Activated naive CD8-positive, alpha-beta T cell treated with anti-CD3 and anti-CD28 coated beads, Interleukin-2, amount 10 ng/mL, durations not matched to agents 7 days and 5 days (primary cell): ENCODE measurements at regions not wholly inside any gene's neighbourhood (a gene's known extent, or its start where the extent isn't known, plus 50 kb on each side); places are given as distances from the start of the nearest gene placed in this dataset.

Experiments
- ATAC-seq: fragments of 150-1000 bp; cut with Tn5 transposase; one replicate; pipeline ENCODE4 v1.10.0; 2021; ENCODE audit warnings: low read depth, moderate library complexity
- POLR2A ChIA-PET: fragments of 350-600 bp; sonication (Branson Sonifier 250); formaldehyde crosslinking; loops from one replicate; lab custom pipeline; 2021; ENCODE audit warnings: antibody characterized with exemption; lab: Charles Lee
- DNase-seq: peaks from one replicate; pipeline ENCODE4 v3.0.0; 2021
- H3K27ac Mint-ChIP-seq: one replicate; pipeline ENCODE4 v1.8.0; 2022; ENCODE audit warnings: mild to moderate bottlenecking, mixed read lengths
- H3K27me3 Mint-ChIP-seq: one replicate; pipeline ENCODE4 v1.8.0; 2022; ENCODE audit warnings: mild to moderate bottlenecking, moderate library complexity, mixed read lengths
- H3K36me3 Mint-ChIP-seq: one replicate; pipeline ENCODE4 v1.8.0; 2021; ENCODE audit warnings: mild to moderate bottlenecking, mixed read lengths
- H3K4me1 Mint-ChIP-seq: one replicate; pipeline ENCODE4 v1.8.0; 2021; ENCODE audit warnings: mixed read lengths
- H3K4me3 Mint-ChIP-seq: one replicate; pipeline ENCODE4 v1.8.0; 2022; ENCODE audit warnings: mild to moderate bottlenecking, moderate library complexity, mixed read lengths
- H3K9me3 Mint-ChIP-seq: one replicate; pipeline ENCODE4 v1.8.0; 2021; ENCODE audit warnings: mixed read lengths

GRCh38 chr19:31969016-31969415 is 376.4 kb upstream of the ZNF507 start:
- Mint-ChIP-seq H3K27ac (no peak overlapping the region), H3K27me3 (no peaks in the 10 kb centered on the region), H3K36me3 (no peaks in the 10 kb centered on the region), H3K9me3 (no peaks in the 10 kb centered on the region), H3K4me1 (no peaks in the 10 kb centered on the region), H3K4me3 (no peak overlapping the region)
- no peak for DNase-seq
- POLR2A ChIA-PET = no interaction called here
- no peak for ATAC-seq

- no peak overlapping the region for H3K4me3 Mint-ChIP-seq
- DNase-seq (no peak), ATAC-seq (no peak)
- H3K4me1 Mint-ChIP-seq = no peaks in the 10 kb centered on the region
- no peaks in the 10 kb centered on the region for H3K9me3 Mint-ChIP-seq
- H3K27ac Mint-ChIP-seq = no peak overlapping the region
- no peaks in the 10 kb centered on the region for H3K27me3 Mint-ChIP-seq
- POLR2A ChIA-PET = no interaction called here
- no peaks in the 10 kb centered on the region for H3K36me3 Mint-ChIP-seq
Measured at GRCh38 chr19:31970027-31970461, 375.4 kb upstream of the ZNF507 start.

GRCh38 chr19:31974290-31974689 is 371.1 kb upstream of the ZNF507 start:
- Mint-ChIP-seq H3K4me1 (no peaks in the 10 kb centered on the region), H3K27ac (no peak overlapping the region), H3K4me3 (no peak overlapping the region), H3K36me3 (no peaks in the 10 kb centered on the region), H3K27me3 (no peaks in the 10 kb centered on the region), H3K9me3 (no peaks in the 10 kb centered on the region)
- no peak for ATAC-seq
- no peak for DNase-seq
- POLR2A ChIA-PET = no interaction called here

- Mint-ChIP-seq H3K27me3 (no peaks in the 10 kb centered on the region), H3K9me3 (no peaks in the 10 kb centered on the region), H3K27ac (no peak overlapping the region), H3K36me3 (no peaks in the 10 kb centered on the region), H3K4me3 (no peak overlapping the region), H3K4me1 (no peaks in the 10 kb centered on the region)
- ATAC-seq = no peak
- no peak for DNase-seq
- POLR2A ChIA-PET = no interaction called here
Measured at GRCh38 chr19:31974941-31975340, 370.5 kb upstream of the ZNF507 start.

GRCh38 chr19:31975461-31975860 is 369.9 kb upstream of the ZNF507 start:
- ATAC-seq = no peak
- no peaks in the 10 kb centered on the region for H3K36me3 Mint-ChIP-seq
- H3K4me1 Mint-ChIP-seq = no peaks in the 10 kb centered on the region
- H3K4me3 Mint-ChIP-seq = no peak overlapping the region
- no peak for DNase-seq
- no peak overlapping the region for H3K27ac Mint-ChIP-seq
- H3K9me3 Mint-ChIP-seq = no peaks in the 10 kb centered on the region
- H3K27me3 Mint-ChIP-seq = no peaks in the 10 kb centered on the region
- POLR2A ChIA-PET = no interaction called here

- Mint-ChIP-seq H3K27me3 (no peaks in the 10 kb centered on the region), H3K9me3 (no peaks in the 10 kb centered on the region), H3K4me1 (no peaks in the 10 kb centered on the region), H3K4me3 (no peak overlapping the region), H3K27ac (no peak overlapping the region), H3K36me3 (no peaks in the 10 kb centered on the region)
- ATAC-seq (no peak), DNase-seq (no peak)
- POLR2A ChIA-PET = no interaction called here
Measured at GRCh38 chr19:31976775-31977536, 368.5 kb upstream of the ZNF507 start.

- POLR2A ChIA-PET = no interaction called here
- ATAC-seq (no peak), DNase-seq (no peak)
- H3K9me3 Mint-ChIP-seq = no peaks in the 10 kb centered on the region
- no peak overlapping the region for H3K27ac Mint-ChIP-seq
- H3K4me1 Mint-ChIP-seq = no peaks in the 10 kb centered on the region
- no peaks in the 10 kb centered on the region for H3K36me3 Mint-ChIP-seq
- no peak overlapping the region for H3K4me3 Mint-ChIP-seq
- no peaks in the 10 kb centered on the region for H3K27me3 Mint-ChIP-seq
Measured at GRCh38 chr19:31979362-31979761, 366.0 kb upstream of the ZNF507 start.

- POLR2A ChIA-PET = no interaction called here
- Mint-ChIP-seq H3K27ac (no peak overlapping the region), H3K36me3 (no peaks in the 10 kb centered on the region), H3K9me3 (peaks cover 1% of the 10 kb centered on the region), H3K27me3 (no peaks in the 10 kb centered on the region), H3K4me3 (no peak overlapping the region), H3K4me1 (no peaks in the 10 kb centered on the region)
- ATAC-seq (no peak), DNase-seq (no peak)
Measured at GRCh38 chr19:31979949-31980670, 365.3 kb upstream of the ZNF507 start.

- H3K36me3 Mint-ChIP-seq = no peaks in the 10 kb centered on the region
- peaks cover 1% of the 10 kb centered on the region for H3K9me3 Mint-ChIP-seq
- H3K27me3 Mint-ChIP-seq = no peaks in the 10 kb centered on the region
- DNase-seq (no peak), ATAC-seq (no peak)
- H3K4me1 Mint-ChIP-seq = no peaks in the 10 kb centered on the region
- H3K27ac Mint-ChIP-seq = no peak overlapping the region
- H3K4me3 Mint-ChIP-seq = no peak overlapping the region
- POLR2A ChIA-PET = no interaction called here
Measured at GRCh38 chr19:31980796-31981195, 364.6 kb upstream of the ZNF507 start.

GRCh38 chr19:31981545-31981944 is 363.9 kb upstream of the ZNF507 start:
- no peak for ATAC-seq
- peaks cover 1% of the 10 kb centered on the region for H3K9me3 Mint-ChIP-seq
- POLR2A ChIA-PET = no interaction called here
- no peaks in the 10 kb centered on the region for H3K4me1 Mint-ChIP-seq
- H3K4me3 Mint-ChIP-seq = no peak overlapping the region
- no peaks in the 10 kb centered on the region for H3K27me3 Mint-ChIP-seq
- no peak overlapping the region for H3K27ac Mint-ChIP-seq
- no peak for DNase-seq
- no peaks in the 10 kb centered on the region for H3K36me3 Mint-ChIP-seq

GRCh38 chr19:31983647-31984046 is 361.8 kb upstream of the ZNF507 start:
- H3K4me1 Mint-ChIP-seq = no peaks in the 10 kb centered on the region
- H3K36me3 Mint-ChIP-seq = no peaks in the 10 kb centered on the region
- H3K27me3 Mint-ChIP-seq = no peaks in the 10 kb centered on the region
- H3K4me3 Mint-ChIP-seq = no peak overlapping the region
- no peak overlapping the region for H3K27ac Mint-ChIP-seq
- DNase-seq = no peak
- peaks cover 4% of the 10 kb centered on the region for H3K9me3 Mint-ChIP-seq
- ATAC-seq = no peak
- POLR2A ChIA-PET = no interaction called here

- POLR2A ChIA-PET = no interaction called here
- H3K27ac Mint-ChIP-seq = no peak overlapping the region
- H3K9me3 Mint-ChIP-seq = peaks cover 4% of the 10 kb centered on the region
- no peaks in the 10 kb centered on the region for H3K27me3 Mint-ChIP-seq
- H3K36me3 Mint-ChIP-seq = no peaks in the 10 kb centered on the region
- no peak for DNase-seq
- H3K4me1 Mint-ChIP-seq = no peaks in the 10 kb centered on the region
- no peak overlapping the region for H3K4me3 Mint-ChIP-seq
- ATAC-seq = no peak
Measured at GRCh38 chr19:31985001-31985605, 360.3 kb upstream of the ZNF507 start.

- ATAC-seq = no peak
- H3K4me3 Mint-ChIP-seq = no peak overlapping the region
- H3K36me3 Mint-ChIP-seq = no peaks in the 10 kb centered on the region
- H3K27me3 Mint-ChIP-seq = no peaks in the 10 kb centered on the region
- DNase-seq = no peak
- POLR2A ChIA-PET = no interaction called here
- H3K9me3 Mint-ChIP-seq = peaks cover 4% of the 10 kb centered on the region
- H3K27ac Mint-ChIP-seq = no peak overlapping the region
- H3K4me1 Mint-ChIP-seq = no peaks in the 10 kb centered on the region
Measured at GRCh38 chr19:31986951-31987350, 358.5 kb upstream of the ZNF507 start.

GRCh38 chr19:31988256-31988655 is 357.2 kb upstream of the ZNF507 start:
- Mint-ChIP-seq H3K27ac (no peak overlapping the region), H3K4me1 (no peaks in the 10 kb centered on the region), H3K9me3 (peaks cover 4% of the 10 kb centered on the region), H3K36me3 (no peaks in the 10 kb centered on the region), H3K4me3 (no peak overlapping the region), H3K27me3 (no peaks in the 10 kb centered on the region)
- POLR2A ChIA-PET = no interaction called here
- no peak for DNase-seq
- no peak for ATAC-seq
